ENCODE measurements at regions not wholly inside any gene's neighbourhood (a gene's known extent, or its start where the extent isn't known, plus 50 kb on each side); places are given as distances from the start of the nearest gene placed in this dataset.
"Not testable (repeated sequence)": the region's sequence is repeated elsewhere in the genome, so short reads cannot be mapped to it uniquely, and the experiment has no call there.

GRCh38 chrX:73977542-73978169 lies 125.1 kb upstream of the XIST start:
- Histone ChIP-seq H3K27ac (ENCODE audit: low read depth in 1 of 3, low read length in 2 of 3) (no peak overlapping the region), H3K4me1 (ENCODE audit: control insufficient read depth in 3 of 3, insufficient read depth in 2 of 3, low read depth in 1 of 3, low read length in 2 of 3) (no peaks in the 10 kb centered on the region), H3K27me3 (ENCODE audit: control insufficient read depth in 3 of 3, insufficient read depth in 3 of 3, low read length in 3 of 3) (no peaks in the 10 kb centered on the region), H3K36me3 (ENCODE audit: control insufficient read depth in 3 of 3, insufficient read depth in 2 of 3, low read depth in 1 of 3, low read length in 3 of 3) (peaks cover 0 to 3% (median 1%) of the 10 kb centered on the region in 3 donors), H3K9me3 (ENCODE audit: control insufficient read depth in 2 of 2, insufficient read depth in 1 of 2, low read depth in 1 of 2, low read length in 1 of 2) (no peaks in the 10 kb centered on the region), H3K4me3 (ENCODE audit: low read depth in 1 of 3, low read length in 3 of 3) (no peak overlapping the region)
- FAIRE-seq (no peak), DNase-seq (no peak)
- 75 to 84% (median 79%) methylated on average over 8 of the region's 8 CpGs for WGBS, 3 donors

- not testable (repeated sequence) for H3K27me3 ChIP-seq (ENCODE audit: control insufficient read depth in 3 of 3, insufficient read depth in 3 of 3, low read length in 3 of 3); H3K4me3 ChIP-seq (ENCODE audit: low read depth in 1 of 3, low read length in 3 of 3); H3K36me3 ChIP-seq (ENCODE audit: control insufficient read depth in 3 of 3, insufficient read depth in 2 of 3, low read depth in 1 of 3, low read length in 3 of 3); DNase-seq; H3K9me3 ChIP-seq (ENCODE audit: control insufficient read depth in 2 of 2, insufficient read depth in 1 of 2, low read depth in 1 of 2, low read length in 1 of 2); FAIRE-seq; H3K4me1 ChIP-seq (ENCODE audit: control insufficient read depth in 3 of 3, insufficient read depth in 2 of 3, low read depth in 1 of 3, low read length in 2 of 3); H3K27ac ChIP-seq (ENCODE audit: low read depth in 1 of 3, low read length in 2 of 3)
- WGBS, 3 donors = 83 to 95% (median 89%) methylated on average over 22 of the region's 22 CpGs
Measured at GRCh38 chrX:73967461-73967860, 114.9 kb upstream of the XIST start.

- Histone ChIP-seq H3K9me3 (ENCODE audit: control insufficient read depth in 2 of 2, insufficient read depth in 1 of 2, low read depth in 1 of 2, low read length in 1 of 2) (no peaks in the 10 kb centered on the region), H3K4me1 (ENCODE audit: control insufficient read depth in 3 of 3, insufficient read depth in 2 of 3, low read depth in 1 of 3, low read length in 2 of 3) (no peaks in the 10 kb centered on the region), H3K27me3 (ENCODE audit: control insufficient read depth in 3 of 3, insufficient read depth in 3 of 3, low read length in 3 of 3) (no peaks in the 10 kb centered on the region), H3K4me3 (ENCODE audit: low read depth in 1 of 3, low read length in 3 of 3) (no peak overlapping the region), H3K27ac (ENCODE audit: low read depth in 1 of 3, low read length in 2 of 3) (no peak overlapping the region), H3K36me3 (ENCODE audit: control insufficient read depth in 3 of 3, insufficient read depth in 2 of 3, low read depth in 1 of 3, low read length in 3 of 3) (peaks cover 0 to 4% (median 2%) of the 10 kb centered on the region in 3 donors)
- FAIRE-seq (no peak), DNase-seq (no peak)
- WGBS, 3 donors = 75 to 92% (median 81%) methylated on average over 2 of the region's 2 CpGs
Measured at GRCh38 chrX:73965833-73966232, 113.3 kb upstream of the XIST start.

- Histone ChIP-seq H3K36me3 (ENCODE audit: control insufficient read depth in 3 of 3, insufficient read depth in 2 of 3, low read depth in 1 of 3, low read length in 3 of 3) (peaks cover 0 to 4% (median 2%) of the 10 kb centered on the region in 3 donors), H3K9me3 (ENCODE audit: control insufficient read depth in 2 of 2, insufficient read depth in 1 of 2, low read depth in 1 of 2, low read length in 1 of 2) (no peaks in the 10 kb centered on the region), H3K27me3 (ENCODE audit: control insufficient read depth in 3 of 3, insufficient read depth in 3 of 3, low read length in 3 of 3) (no peaks in the 10 kb centered on the region), H3K4me3 (ENCODE audit: low read depth in 1 of 3, low read length in 3 of 3) (no peak overlapping the region), H3K27ac (ENCODE audit: low read depth in 1 of 3, low read length in 2 of 3) (no peak overlapping the region), H3K4me1 (ENCODE audit: control insufficient read depth in 3 of 3, insufficient read depth in 2 of 3, low read depth in 1 of 3, low read length in 2 of 3) (no peaks in the 10 kb centered on the region)
- DNase-seq (no peak), FAIRE-seq (no peak)
- 64 to 95% (median 93%) methylated on average over 1 of the region's 1 CpG for WGBS, 3 donors
Measured at GRCh38 chrX:73964579-73964978, 112.1 kb upstream of the XIST start.

DNA sequence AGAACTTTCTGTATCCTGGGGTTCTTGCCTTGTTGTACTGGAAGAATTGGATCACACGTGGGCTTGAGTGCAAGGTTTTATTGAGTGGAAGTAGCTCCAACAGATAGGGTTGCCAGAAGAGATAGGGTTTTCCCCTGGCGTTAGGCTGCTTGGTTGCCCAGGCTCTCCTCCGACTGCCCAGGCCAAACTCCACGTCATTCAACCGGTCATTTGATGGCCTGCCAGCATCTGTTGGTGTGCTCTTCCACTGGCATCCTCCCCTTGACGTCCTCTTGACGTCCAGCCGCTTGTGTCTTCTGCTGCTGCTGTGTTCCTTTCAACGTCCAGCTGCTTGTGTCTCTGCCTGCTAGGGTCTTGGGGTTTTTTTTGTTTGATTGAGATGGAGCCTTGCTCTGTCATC lies 111.2 kb upstream of the XIST start:
- Histone ChIP-seq H3K9me3 (ENCODE audit: control insufficient read depth in 2 of 2, insufficient read depth in 1 of 2, low read depth in 1 of 2, low read length in 1 of 2) (no peaks in the 10 kb centered on the region), H3K27ac (ENCODE audit: low read depth in 1 of 3, low read length in 2 of 3) (no peak overlapping the region), H3K4me3 (ENCODE audit: low read depth in 1 of 3, low read length in 3 of 3) (no peak overlapping the region), H3K27me3 (ENCODE audit: control insufficient read depth in 3 of 3, insufficient read depth in 3 of 3, low read length in 3 of 3) (no peaks in the 10 kb centered on the region), H3K4me1 (ENCODE audit: control insufficient read depth in 3 of 3, insufficient read depth in 2 of 3, low read depth in 1 of 3, low read length in 2 of 3) (no peaks in the 10 kb centered on the region), H3K36me3 (ENCODE audit: control insufficient read depth in 3 of 3, insufficient read depth in 2 of 3, low read depth in 1 of 3, low read length in 3 of 3) (peaks cover 0 to 4% (median 2%) of the 10 kb centered on the region in 3 donors)
- 88 to 96% (median 90%) methylated on average over 7 to 9 of the region's 9 CpGs for WGBS, 3 donors
- DNase-seq (no peak), FAIRE-seq (no peak)

DNA sequence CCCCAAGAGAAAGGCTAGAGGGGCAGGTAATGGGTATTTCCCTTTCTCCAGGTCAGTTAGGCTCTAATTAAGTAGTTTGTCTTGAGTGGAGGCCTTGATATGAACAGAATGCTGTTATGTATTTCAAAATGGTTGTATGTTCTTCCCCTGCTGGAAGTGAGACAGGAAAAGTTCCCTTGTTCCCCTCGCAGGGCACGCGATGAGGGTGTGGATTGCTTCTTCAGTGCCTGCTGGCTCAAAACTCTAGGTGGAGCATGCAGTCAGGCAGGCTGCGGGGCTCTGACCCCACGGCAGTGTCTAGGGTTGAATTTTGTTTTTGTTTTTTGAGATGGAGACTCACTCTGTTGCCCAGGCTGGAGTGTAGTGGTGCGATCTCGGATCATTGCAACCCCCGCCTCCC lies 110.4 kb upstream of the XIST start:
- no peaks in the 10 kb centered on the region for H3K27me3 ChIP-seq (ENCODE audit: control insufficient read depth in 3 of 3, insufficient read depth in 3 of 3, low read length in 3 of 3)
- peaks cover 0 to 4% (median 2%) of the 10 kb centered on the region in 3 donors for H3K36me3 ChIP-seq (ENCODE audit: control insufficient read depth in 3 of 3, insufficient read depth in 2 of 3, low read depth in 1 of 3, low read length in 3 of 3)
- H3K4me1 ChIP-seq (ENCODE audit: control insufficient read depth in 3 of 3, insufficient read depth in 2 of 3, low read depth in 1 of 3, low read length in 2 of 3) = no peaks in the 10 kb centered on the region
- no peak overlapping the region for H3K4me3 ChIP-seq (ENCODE audit: low read depth in 1 of 3, low read length in 3 of 3)
- 94 to 98% (median 96%) methylated on average over 5 to 8 of the region's 8 CpGs for WGBS, 3 donors
- H3K9me3 ChIP-seq (ENCODE audit: control insufficient read depth in 2 of 2, insufficient read depth in 1 of 2, low read depth in 1 of 2, low read length in 1 of 2) = no peaks in the 10 kb centered on the region
- DNase-seq = no peak
- no peak overlapping the region for H3K27ac ChIP-seq (ENCODE audit: low read depth in 1 of 3, low read length in 2 of 3)
- no peak for FAIRE-seq

GRCh38 chrX:73961867-73962266 lies 109.4 kb upstream of the XIST start:
- not testable (repeated sequence) for H3K9me3 ChIP-seq (ENCODE audit: control insufficient read depth in 2 of 2, insufficient read depth in 1 of 2, low read depth in 1 of 2, low read length in 1 of 2); DNase-seq; FAIRE-seq; H3K4me3 ChIP-seq (ENCODE audit: low read depth in 1 of 3, low read length in 3 of 3); H3K27me3 ChIP-seq (ENCODE audit: control insufficient read depth in 3 of 3, insufficient read depth in 3 of 3, low read length in 3 of 3); H3K27ac ChIP-seq (ENCODE audit: low read depth in 1 of 3, low read length in 2 of 3); H3K4me1 ChIP-seq (ENCODE audit: control insufficient read depth in 3 of 3, insufficient read depth in 2 of 3, low read depth in 1 of 3, low read length in 2 of 3); H3K36me3 ChIP-seq (ENCODE audit: control insufficient read depth in 3 of 3, insufficient read depth in 2 of 3, low read depth in 1 of 3, low read length in 3 of 3)
- WGBS, 3 donors = 91 to 97% (median 92%) methylated on average over 6 of the region's 6 CpGs

DNA sequence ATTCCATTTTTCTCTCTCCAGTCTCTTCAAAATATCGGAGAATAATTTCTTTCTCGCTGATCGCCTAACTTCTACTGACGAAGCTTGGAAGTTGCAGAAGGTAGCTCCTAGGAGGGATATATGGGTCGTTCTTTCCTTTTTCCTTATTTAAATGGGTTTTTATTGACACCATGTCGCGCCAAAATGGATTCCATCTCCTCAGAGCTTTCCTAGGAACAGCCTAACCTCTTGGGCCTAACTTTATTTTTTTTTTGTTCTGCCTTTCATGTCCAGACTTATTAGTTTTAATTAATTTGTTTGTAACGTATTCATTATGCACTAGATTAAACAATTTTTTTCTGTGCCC lies 92.0 kb upstream of the XIST start:
- DNase-seq (no peak), FAIRE-seq (no peak)
- Histone ChIP-seq H3K9me3 (ENCODE audit: control insufficient read depth in 2 of 2, insufficient read depth in 1 of 2, low read depth in 1 of 2, low read length in 1 of 2) (no peaks in the 10 kb centered on the region), H3K27ac (ENCODE audit: low read depth in 1 of 3, low read length in 2 of 3) (peak overlapping the region; percentile 72 to 95 (median 86)), H3K4me3 (ENCODE audit: low read depth in 1 of 3, low read length in 3 of 3) (peak overlapping the region; percentile 69 to 92 (median 81)), H3K4me1 (ENCODE audit: control insufficient read depth in 3 of 3, insufficient read depth in 2 of 3, low read depth in 1 of 3, low read length in 2 of 3) (no peaks in the 10 kb centered on the region), H3K36me3 (ENCODE audit: control insufficient read depth in 3 of 3, insufficient read depth in 2 of 3, low read depth in 1 of 3, low read length in 3 of 3) (peaks cover 0 to 4% (median 3%) of the 10 kb centered on the region in 3 donors), H3K27me3 (ENCODE audit: control insufficient read depth in 3 of 3, insufficient read depth in 3 of 3, low read length in 3 of 3) (no peaks in the 10 kb centered on the region)
- WGBS, 3 donors = 0% methylated on average over 8 of the region's 8 CpGs

Measured in small intestine (tissue), 7 donors.